ENCODE measurements at regions not wholly inside any gene's neighbourhood (a gene's known extent, or its start where the extent isn't known, plus 50 kb on each side); places are given as distances from the start of the nearest gene placed in this dataset.

DNA sequence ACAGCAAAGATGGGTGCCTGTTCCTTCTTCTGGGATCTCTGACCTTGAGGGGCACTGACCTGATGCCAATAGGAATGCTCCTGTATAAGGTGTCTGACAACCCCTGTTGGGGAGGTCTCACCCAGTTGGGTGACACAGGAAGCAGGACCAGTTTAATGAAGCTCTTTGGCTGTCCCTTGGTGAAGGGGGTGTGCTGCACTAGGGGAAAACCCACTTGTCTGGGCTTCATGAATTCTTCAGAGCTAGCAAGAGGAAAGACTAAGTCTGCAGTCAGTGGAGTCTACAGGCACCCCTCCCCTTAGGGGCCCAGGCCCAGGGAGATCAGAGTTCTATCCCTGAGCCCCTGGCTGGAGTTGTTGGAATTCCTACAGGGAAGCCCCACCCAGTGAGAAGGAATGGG, 550.8 kb upstream of the CHAC2 start:
- Histone ChIP-seq H3K27ac (ENCODE audit: extremely low read depth, low read depth, low read length) (no peak overlapping the region), H3K4me3 (ENCODE audit: low read depth, low read length) (no peak overlapping the region), H3K9me3 (ENCODE audit: control insufficient read depth, insufficient read depth, low read depth, low read length) (no peaks in the 10 kb centered on the region), H3K36me3 (ENCODE audit: control insufficient read depth in 2 of 2, insufficient read depth in 1 of 2, low read length in 2 of 2) (no peaks in the 10 kb centered on the region), H3K4me1 (ENCODE audit: control insufficient read depth, insufficient read depth, low read length) (no peaks in the 10 kb centered on the region)
- CTCF ChIA-PET: interaction anchor here (0.7 kb wide), 1 partner anchor 498 kb away, joined by 4 read pairs; no protein-coding TSS in a partner anchor
- TF ChIP-seq, protein P1, sequence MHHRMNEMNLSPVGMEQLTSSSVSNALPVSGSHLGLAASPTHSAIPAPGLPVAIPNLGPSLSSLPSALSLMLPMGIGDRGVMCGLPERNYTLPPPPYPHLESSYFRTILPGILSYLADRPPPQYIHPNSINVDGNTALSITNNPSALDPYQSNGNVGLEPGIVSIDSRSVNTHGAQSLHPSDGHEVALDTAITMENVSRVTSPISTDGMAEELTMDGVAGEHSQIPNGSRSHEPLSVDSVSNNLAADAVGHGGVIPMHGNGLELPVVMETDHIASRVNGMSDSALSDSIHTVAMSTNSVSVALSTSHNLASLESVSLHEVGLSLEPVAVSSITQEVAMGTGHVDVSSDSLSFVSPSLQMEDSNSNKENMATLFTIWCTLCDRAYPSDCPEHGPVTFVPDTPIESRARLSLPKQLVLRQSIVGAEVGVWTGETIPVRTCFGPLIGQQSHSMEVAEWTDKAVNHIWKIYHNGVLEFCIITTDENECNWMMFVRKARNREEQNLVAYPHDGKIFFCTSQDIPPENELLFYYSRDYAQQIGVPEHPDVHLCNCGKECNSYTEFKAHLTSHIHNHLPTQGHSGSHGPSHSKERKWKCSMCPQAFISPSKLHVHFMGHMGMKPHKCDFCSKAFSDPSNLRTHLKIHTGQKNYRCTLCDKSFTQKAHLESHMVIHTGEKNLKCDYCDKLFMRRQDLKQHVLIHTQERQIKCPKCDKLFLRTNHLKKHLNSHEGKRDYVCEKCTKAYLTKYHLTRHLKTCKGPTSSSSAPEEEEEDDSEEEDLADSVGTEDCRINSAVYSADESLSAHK (tag by site-specific recombination; IDR thresholded peaks at IDR 0.05): no peak
- TF ChIP-seq ZNF133 (tag by site-specific recombination; IDR thresholded peaks at IDR 0.05) (no peak), ZNF660 (tag by site-specific recombination; IDR thresholded peaks at IDR 0.05) (no peak), SALL2 (tag by site-specific recombination; IDR thresholded peaks at IDR 0.05; ENCODE audit: borderline replicate concordance) (no peak), SCRT1 (tag by site-specific recombination; IDR thresholded peaks at IDR 0.05; ENCODE audit: borderline replicate concordance) (no peak), ZNF549 (tag by site-specific recombination; IDR thresholded peaks at IDR 0.05) (no peak), ZNF335 (tag by site-specific recombination; conservative IDR thresholded peaks at IDR 0.05) (no peak), ZNF174 (tag by site-specific recombination; IDR thresholded peaks at IDR 0.05) (no peak), ZNF544 (tag by site-specific recombination; IDR thresholded peaks at IDR 0.05) (no peak), KLF10 (tag by site-specific recombination; IDR thresholded peaks at IDR 0.05) (no peak), ZBTB21 (tag by site-specific recombination; IDR thresholded peaks at IDR 0.05) (no peak), ZNF140 (tag by site-specific recombination; IDR thresholded peaks at IDR 0.05) (no peak), ZNF707 (tag by site-specific recombination; IDR thresholded peaks at IDR 0.05) (no peak)
- TF ChIP-seq, protein P2, sequence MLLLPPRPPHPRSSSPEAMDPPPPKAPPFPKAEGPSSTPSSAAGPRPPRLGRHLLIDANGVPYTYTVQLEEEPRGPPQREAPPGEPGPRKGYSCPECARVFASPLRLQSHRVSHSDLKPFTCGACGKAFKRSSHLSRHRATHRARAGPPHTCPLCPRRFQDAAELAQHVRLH (tag by site-specific recombination; IDR thresholded peaks at IDR 0.05): no peak
- POLR2A ChIA-PET: no interaction called here

DNA sequence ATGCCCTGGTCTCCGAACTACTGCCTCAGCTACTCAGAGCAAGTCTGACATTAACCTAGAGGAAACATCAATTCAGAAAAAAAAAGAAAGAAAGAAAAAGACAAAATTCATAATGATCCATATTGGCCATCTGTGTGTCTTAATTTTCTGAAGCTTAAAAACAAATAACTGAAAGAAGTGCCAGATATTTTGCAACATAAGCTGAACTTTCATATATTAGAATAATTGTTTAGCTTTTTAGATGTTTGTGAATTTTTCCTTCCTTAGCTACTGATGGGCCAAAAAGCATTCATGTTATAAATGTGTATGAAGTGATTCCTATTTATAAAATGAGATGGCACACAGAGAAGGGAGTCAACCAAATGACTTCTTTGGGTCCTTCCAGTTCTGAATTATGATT, 555.0 kb upstream of the CHAC2 start:
- Histone ChIP-seq H3K27ac (ENCODE audit: extremely low read depth, low read depth, low read length) (no peak overlapping the region), H3K4me1 (ENCODE audit: control insufficient read depth, insufficient read depth, low read length) (no peaks in the 10 kb centered on the region), H3K36me3 (ENCODE audit: control insufficient read depth in 2 of 2, insufficient read depth in 1 of 2, low read length in 2 of 2) (no peaks in the 10 kb centered on the region), H3K9me3 (ENCODE audit: control insufficient read depth, insufficient read depth, low read depth, low read length) (no peaks in the 10 kb centered on the region), H3K4me3 (ENCODE audit: low read depth, low read length) (no peak overlapping the region)
- ChIA-PET CTCF (interaction anchor here (0.6 kb wide), 1 partner anchor 88 kb away, joined by 3 read pairs; no protein-coding TSS in a partner anchor), POLR2A (no interaction called here)
- TF ChIP-seq MEIS1 (CRISPR knock-in tag; IDR thresholded peaks at IDR 0.05; ENCODE audit: borderline replicate concordance): no peak
- TF ChIP-seq, protein P2 (tag by site-specific recombination; IDR thresholded peaks at IDR 0.05): no peak
- no peak for TF ChIP-seq RBAK (tag by site-specific recombination; IDR thresholded peaks at IDR 0.05)
- TF ChIP-seq, protein P3, sequence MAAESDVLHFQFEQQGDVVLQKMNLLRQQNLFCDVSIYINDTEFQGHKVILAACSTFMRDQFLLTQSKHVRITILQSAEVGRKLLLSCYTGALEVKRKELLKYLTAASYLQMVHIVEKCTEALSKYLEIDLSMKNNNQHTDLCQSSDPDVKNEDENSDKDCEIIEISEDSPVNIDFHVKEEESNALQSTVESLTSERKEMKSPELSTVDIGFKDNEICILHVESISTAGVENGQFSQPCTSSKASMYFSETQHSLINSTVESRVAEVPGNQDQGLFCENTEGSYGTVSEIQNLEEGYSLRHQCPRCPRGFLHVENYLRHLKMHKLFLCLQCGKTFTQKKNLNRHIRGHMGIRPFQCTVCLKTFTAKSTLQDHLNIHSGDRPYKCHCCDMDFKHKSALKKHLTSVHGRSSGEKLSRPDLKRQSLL (tag by site-specific recombination; IDR thresholded peaks at IDR 0.05): no peak
- TF ChIP-seq, protein P4, sequence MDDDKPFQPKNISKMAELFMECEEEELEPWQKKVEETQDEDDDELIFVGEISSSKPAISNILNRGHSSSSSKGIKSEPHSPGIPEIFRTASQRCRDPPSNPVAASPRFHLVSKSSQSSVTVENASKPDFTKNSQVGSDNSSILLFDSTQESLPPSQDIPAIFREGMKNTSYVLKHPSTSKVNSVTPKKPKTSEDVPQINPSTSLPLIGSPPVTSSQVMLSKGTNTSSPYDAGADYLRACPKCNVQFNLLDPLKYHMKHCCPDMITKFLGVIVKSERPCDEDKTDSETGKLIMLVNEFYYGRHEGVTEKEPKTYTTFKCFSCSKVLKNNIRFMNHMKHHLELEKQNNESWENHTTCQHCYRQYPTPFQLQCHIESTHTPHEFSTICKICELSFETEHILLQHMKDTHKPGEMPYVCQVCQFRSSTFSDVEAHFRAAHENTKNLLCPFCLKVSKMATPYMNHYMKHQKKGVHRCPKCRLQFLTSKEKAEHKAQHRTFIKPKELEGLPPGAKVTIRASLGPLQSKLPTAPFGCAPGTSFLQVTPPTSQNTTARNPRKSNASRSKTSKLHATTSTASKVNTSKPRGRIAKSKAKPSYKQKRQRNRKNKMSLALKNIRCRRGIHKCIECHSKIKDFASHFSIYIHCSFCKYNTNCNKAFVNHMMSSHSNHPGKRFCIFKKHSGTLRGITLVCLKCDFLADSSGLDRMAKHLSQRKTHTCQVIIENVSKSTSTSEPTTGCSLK (tag by site-specific recombination; IDR thresholded peaks at IDR 0.05): no peak
- no peak for TF ChIP-seq ZBTB21 (tag by site-specific recombination; IDR thresholded peaks at IDR 0.05)
- no peak for TF ChIP-seq ZNF629 (tag by site-specific recombination; IDR thresholded peaks at IDR 0.05)
- no peak for TF ChIP-seq ZNF529 (tag by site-specific recombination; IDR thresholded peaks at IDR 0.05; ENCODE audit: insufficient replicate concordance)
- no peak for TF ChIP-seq ZNF146 (tag by site-specific recombination; IDR thresholded peaks at IDR 0.05)
- no peak for TF ChIP-seq ZNF555 (tag by site-specific recombination; conservative IDR thresholded peaks at IDR 0.05)
- no peak for TF ChIP-seq ZBTB17 (tag by site-specific recombination; IDR thresholded peaks at IDR 0.05)
- TF ChIP-seq, protein P5, sequence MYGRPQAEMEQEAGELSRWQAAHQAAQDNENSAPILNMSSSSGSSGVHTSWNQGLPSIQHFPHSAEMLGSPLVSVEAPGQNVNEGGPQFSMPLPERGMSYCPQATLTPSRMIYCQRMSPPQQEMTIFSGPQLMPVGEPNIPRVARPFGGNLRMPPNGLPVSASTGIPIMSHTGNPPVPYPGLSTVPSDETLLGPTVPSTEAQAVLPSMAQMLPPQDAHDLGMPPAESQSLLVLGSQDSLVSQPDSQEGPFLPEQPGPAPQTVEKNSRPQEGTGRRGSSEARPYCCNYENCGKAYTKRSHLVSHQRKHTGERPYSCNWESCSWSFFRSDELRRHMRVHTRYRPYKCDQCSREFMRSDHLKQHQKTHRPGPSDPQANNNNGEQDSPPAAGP (tag by site-specific recombination; IDR thresholded peaks at IDR 0.05): no peak
- no peak for TF ChIP-seq ZNF664 (tag by site-specific recombination; IDR thresholded peaks at IDR 0.05)
- no peak for TF ChIP-seq ZBTB48 (tag by site-specific recombination; IDR thresholded peaks at IDR 0.05)
- no peak for TF ChIP-seq ZNF16 (tag by site-specific recombination; IDR thresholded peaks at IDR 0.05; ENCODE audit: low read depth)
- TF ChIP-seq ZNF221 (tag by site-specific recombination; IDR thresholded peaks at IDR 0.05; ENCODE audit: borderline replicate concordance): no peak
- no peak for TF ChIP-seq ZSCAN16 (tag by site-specific recombination; IDR thresholded peaks at IDR 0.05)
- no peak for TF ChIP-seq ZNF623 (tag by site-specific recombination; IDR thresholded peaks at IDR 0.05)
